ENCODE measurements at regions not wholly inside any gene's neighbourhood (a gene's known extent, or its start where the extent isn't known, plus 50 kb on each side); places are given as distances from the start of the nearest gene placed in this dataset.

- H3K9ac ChIP-seq (ENCODE audit: insufficient read length), result no peak overlapping the region
- H3K27ac ChIP-seq, result no peak overlapping the region
- H3K36me3 ChIP-seq (ENCODE audit: insufficient read depth, low read length), result no peaks in the 10 kb centered on the region
- DNase-seq (ENCODE audit: low read depth, low spot score), result no peak
- no peak overlapping the region for H3K4me3 ChIP-seq
- TF ChIP-seq FOXP2 (optimal IDR thresholded peaks at IDR 0.05; ENCODE audit: control extremely low read depth, extremely low read length, insufficient read depth), result no peak
- TF ChIP-seq EZH2 (IDR thresholded peaks at IDR 0.05), result no peak
- TF ChIP-seq POLR2AphosphoS5 (IDR thresholded peaks at IDR 0.05; ENCODE audit: borderline replicate concordance, low read depth, low read length), result no peak
- no peaks in the 10 kb centered on the region for H3K9me3 ChIP-seq (ENCODE audit: low read depth, low read length)
These were observed 288.6 kb downstream of the ELAVL2 start for GRCh38 chr9:23537192-23538066.

- no peak for DNase-seq (ENCODE audit: low read depth, low spot score)
- no peak overlapping the region for H3K4me3 ChIP-seq
These were observed 288.0 kb downstream of the ELAVL2 start for GRCh38 chr9:23538067-23538402.

GRCh38 chr9:23538461-23539003, 287.5 kb downstream of the ELAVL2 start:
- Histone ChIP-seq H3K9me3 (ENCODE audit: low read depth, low read length) (no peaks in the 10 kb centered on the region), H3K36me3 (ENCODE audit: insufficient read depth, low read length) (no peaks in the 10 kb centered on the region), H3K27ac (no peak overlapping the region), H3K4me3 (no peak overlapping the region), H3K9ac (ENCODE audit: insufficient read length) (no peak overlapping the region)
- no peak for DNase-seq (ENCODE audit: low read depth, low spot score)
- no peak for TF ChIP-seq EZH2 (IDR thresholded peaks at IDR 0.05)
- TF ChIP-seq POLR2AphosphoS5 (IDR thresholded peaks at IDR 0.05; ENCODE audit: borderline replicate concordance, low read depth, low read length), result no peak

More at GRCh38 chr9:23538067-23538402, 288.0 kb downstream of the ELAVL2 start:
- H3K9ac ChIP-seq (ENCODE audit: insufficient read length), result no peak overlapping the region
- no peaks in the 10 kb centered on the region for H3K9me3 ChIP-seq (ENCODE audit: low read depth, low read length)
- H3K27ac ChIP-seq, result no peak overlapping the region
- TF ChIP-seq FOXP2 (optimal IDR thresholded peaks at IDR 0.05; ENCODE audit: control extremely low read depth, extremely low read length, insufficient read depth), result no peak
- no peak for TF ChIP-seq POLR2AphosphoS5 (IDR thresholded peaks at IDR 0.05; ENCODE audit: borderline replicate concordance, low read depth, low read length)
- TF ChIP-seq EZH2 (IDR thresholded peaks at IDR 0.05), result no peak
- H3K36me3 ChIP-seq (ENCODE audit: insufficient read depth, low read length), result no peaks in the 10 kb centered on the region

- H3K9ac ChIP-seq (ENCODE audit: insufficient read length), result no peak overlapping the region
- DNase-seq (ENCODE audit: low read depth, low spot score), result no peak
These were observed 286.7 kb downstream of the ELAVL2 start for GRCh38 chr9:23539311-23539710.

GRCh38 chr9:23541976-23542375, 284.1 kb downstream of the ELAVL2 start:
- no peak for TF ChIP-seq FOXP2 (optimal IDR thresholded peaks at IDR 0.05; ENCODE audit: control extremely low read depth, extremely low read length, insufficient read depth)
- no peak for TF ChIP-seq POLR2AphosphoS5 (IDR thresholded peaks at IDR 0.05; ENCODE audit: borderline replicate concordance, low read depth, low read length)
- no peak for TF ChIP-seq EZH2 (IDR thresholded peaks at IDR 0.05)
- Histone ChIP-seq H3K36me3 (ENCODE audit: insufficient read depth, low read length) (no peaks in the 10 kb centered on the region), H3K9ac (ENCODE audit: insufficient read length) (no peak overlapping the region), H3K4me3 (no peak overlapping the region), H3K27ac (no peak overlapping the region), H3K9me3 (ENCODE audit: low read depth, low read length) (no peaks in the 10 kb centered on the region)
- no peak for DNase-seq (ENCODE audit: low read depth, low spot score)

More at GRCh38 chr9:23539311-23539710, 286.7 kb downstream of the ELAVL2 start:
- Histone ChIP-seq H3K4me3 (no peak overlapping the region), H3K27ac (no peak overlapping the region), H3K36me3 (ENCODE audit: insufficient read depth, low read length) (no peaks in the 10 kb centered on the region), H3K9me3 (ENCODE audit: low read depth, low read length) (no peaks in the 10 kb centered on the region)
- no peak for TF ChIP-seq POLR2AphosphoS5 (IDR thresholded peaks at IDR 0.05; ENCODE audit: borderline replicate concordance, low read depth, low read length)
- no peak for TF ChIP-seq EZH2 (IDR thresholded peaks at IDR 0.05)
- TF ChIP-seq FOXP2 (optimal IDR thresholded peaks at IDR 0.05; ENCODE audit: control extremely low read depth, extremely low read length, insufficient read depth), result no peak

- no peak overlapping the region for H3K4me3 ChIP-seq
- no peaks in the 10 kb centered on the region for H3K9me3 ChIP-seq (ENCODE audit: low read depth, low read length)
- no peak overlapping the region for H3K9ac ChIP-seq (ENCODE audit: insufficient read length)
- DNase-seq (ENCODE audit: low read depth, low spot score), result no peak
- no peaks in the 10 kb centered on the region for H3K36me3 ChIP-seq (ENCODE audit: insufficient read depth, low read length)
- TF ChIP-seq FOXP2 (optimal IDR thresholded peaks at IDR 0.05; ENCODE audit: control extremely low read depth, extremely low read length, insufficient read depth), result no peak
- no peak overlapping the region for H3K27ac ChIP-seq
These were observed 283.6 kb downstream of the ELAVL2 start for GRCh38 chr9:23542438-23542837.

- H3K36me3 ChIP-seq (ENCODE audit: insufficient read depth, low read length), result no peaks in the 10 kb centered on the region
- TF ChIP-seq POLR2AphosphoS5 (IDR thresholded peaks at IDR 0.05; ENCODE audit: borderline replicate concordance, low read depth, low read length) (no peak), FOXP2 (optimal IDR thresholded peaks at IDR 0.05; ENCODE audit: control extremely low read depth, extremely low read length, insufficient read depth) (no peak), EZH2 (IDR thresholded peaks at IDR 0.05) (no peak)
- H3K9me3 ChIP-seq (ENCODE audit: low read depth, low read length), result no peaks in the 10 kb centered on the region
- no peak overlapping the region for H3K4me3 ChIP-seq
- H3K27ac ChIP-seq, result no peak overlapping the region
- no peak overlapping the region for H3K9ac ChIP-seq (ENCODE audit: insufficient read length)
- no peak for DNase-seq (ENCODE audit: low read depth, low spot score)
These were observed 283.1 kb downstream of the ELAVL2 start for GRCh38 chr9:23542927-23543326.

- Histone ChIP-seq H3K9me3 (ENCODE audit: low read depth, low read length) (no peaks in the 10 kb centered on the region), H3K36me3 (ENCODE audit: insufficient read depth, low read length) (no peaks in the 10 kb centered on the region), H3K27ac (no peak overlapping the region), H3K4me3 (no peak overlapping the region), H3K9ac (ENCODE audit: insufficient read length) (no peak overlapping the region)
- TF ChIP-seq EZH2 (IDR thresholded peaks at IDR 0.05) (no peak), POLR2AphosphoS5 (IDR thresholded peaks at IDR 0.05; ENCODE audit: borderline replicate concordance, low read depth, low read length) (no peak), FOXP2 (optimal IDR thresholded peaks at IDR 0.05; ENCODE audit: control extremely low read depth, extremely low read length, insufficient read depth) (no peak)
- DNase-seq (ENCODE audit: low read depth, low spot score), result no peak
These were observed 282.6 kb downstream of the ELAVL2 start for GRCh38 chr9:23543419-23543818.
